Astrocyte (in vitro differentiated cells and primary cell): ENCODE measurements at regions not wholly inside any gene's neighbourhood (a gene's known extent, or its start where the extent isn't known, plus 50 kb on each side); places are given as distances from the start of the nearest gene placed in this dataset.

Experiments used
- CTCF ChIP-seq: IDR thresholded peaks from 2 replicates; pipeline ENCODE4 v1.5.1; 2011; ENCODE audit warnings: low read depth, mild to moderate bottlenecking, inconsistent platforms, low read length, moderate library complexity; ENCODE audit not compliant: insufficient read depth
- EZH2 ChIP-seq: IDR thresholded peaks from 2 replicates; pipeline ENCODE4 v1.6.1; 2012; ENCODE audit warnings: mild to moderate bottlenecking, low read length, inconsistent platforms; ENCODE audit not compliant: insufficient read depth

DNA sequence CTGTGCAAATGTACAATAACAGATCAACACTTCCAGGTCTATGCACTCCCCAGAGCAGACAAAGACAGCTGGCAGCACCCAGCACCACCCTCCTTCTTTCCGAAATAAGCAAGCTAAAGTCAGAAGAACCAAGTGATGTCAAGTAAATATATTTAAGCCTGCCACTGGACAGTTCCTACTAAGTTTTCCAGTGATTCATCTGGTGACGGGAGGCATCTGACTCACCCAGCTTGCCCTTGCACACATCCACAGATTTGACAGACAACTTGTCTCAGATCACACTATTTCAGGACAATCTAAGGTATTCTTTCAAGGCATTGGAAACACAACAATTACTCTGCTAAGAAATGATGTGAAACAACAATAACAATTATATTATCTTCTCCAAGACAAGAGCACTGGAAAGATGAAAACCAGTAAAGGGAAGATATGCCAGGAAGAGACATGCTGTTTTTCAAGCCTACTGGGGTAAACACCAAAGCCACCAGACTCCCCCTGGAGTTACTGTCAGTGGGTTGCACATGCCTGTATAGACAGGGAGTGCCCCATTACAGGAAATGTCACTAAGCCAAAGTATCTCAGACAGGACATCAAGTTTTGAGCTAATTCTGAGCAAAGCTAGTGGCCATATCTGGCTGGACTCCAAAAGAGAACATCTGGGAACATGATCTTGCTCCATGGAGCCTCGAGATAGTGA lies 287.9 kb upstream of the KLHL29 start:
- no peak for TF ChIP-seq CTCF
- TF ChIP-seq EZH2: no peak
